SK-N-MC (cell line): ENCODE measurements at regions not wholly inside any gene's neighbourhood (a gene's known extent, or its start where the extent isn't known, plus 50 kb on each side); places are given as distances from the start of the nearest gene placed in this dataset.

Source experiments
- EZH2 ChIP-seq: fragments of 200-600 bp; sonication (generic); IDR thresholded peaks from one replicate; pipeline ENCODE4 v1.6.1; 2017; ENCODE audit warnings: antibody characterized with exemption
- POLR2AphosphoS5 ChIP-seq: IDR thresholded peaks from 2 replicates; pipeline ENCODE4 v1.6.1; 2012; ENCODE audit warnings: mild to moderate bottlenecking, low read depth, low read length, borderline replicate concordance

- TF ChIP-seq POLR2AphosphoS5, result no peak
- TF ChIP-seq EZH2, result no peak
Measured at GRCh38 chr6:141152951-141153350, 979.8 kb upstream of the GJE1 start.
